GM23338 (cell line): ENCODE measurements at regions not wholly inside any gene's neighbourhood (a gene's known extent, or its start where the extent isn't known, plus 50 kb on each side); places are given as distances from the start of the nearest gene placed in this dataset.
A peak's percentile ranks its signal among the peaks of the same experiment; 100 is the strongest.

Experiments used
- ATAC-seq: fragments of 200-7000 bp; cut with Tn5 transposase; 3 replicates; pipeline ENCODE4 v1.9.1; 2020
- DNase-seq: peaks from one replicate; pipeline ENCODE4 v3.0.0-alpha.2; 2015; ENCODE audit warnings: low spot score
- H2AFZ ChIP-seq: fragments of 200-600 bp; sonication (generic); 2 replicates; pipeline ENCODE4 v1.8.0; 2016; ENCODE audit warnings: antibody characterized with exemption, mild to moderate bottlenecking, moderate library complexity
- H3F3A ChIP-seq: fragments of 200-600 bp; sonication (generic); replicated peaks from 2 replicates; pipeline ENCODE4 v1.8.0; 2017; ENCODE audit warnings: antibody characterized with exemption, mixed run types, low read depth
- H3K27ac ChIP-seq: fragments of 200-600 bp; sonication (generic); 2 replicates; pipeline ENCODE4 v1.6.1; 2016; ENCODE audit warnings: low read depth
- H3K27me3 ChIP-seq: fragments of 200-600 bp; sonication (generic); 2 replicates; pipeline ENCODE4 v1.8.0; 2016; ENCODE audit warnings: mild to moderate bottlenecking, mixed run types, moderate library complexity; ENCODE audit not compliant: insufficient read depth
- H3K36me3 ChIP-seq: fragments of 200-600 bp; sonication (generic); 2 replicates; pipeline ENCODE4 v1.8.0; 2016; ENCODE audit warnings: mild to moderate bottlenecking; ENCODE audit not compliant: insufficient read depth
- H3K4me1 ChIP-seq: fragments of 200-600 bp; sonication (generic); 2 replicates; pipeline ENCODE4 v1.8.0; 2016; ENCODE audit warnings: mild to moderate bottlenecking, moderate library complexity; ENCODE audit not compliant: insufficient read depth
- H3K4me2 ChIP-seq: fragments of 200-600 bp; sonication (generic); 2 replicates; pipeline ENCODE4 v1.7.1; 2017; ENCODE audit warnings: mixed run types
- H3K4me3 ChIP-seq: fragments of 200-600 bp; sonication (generic); 2 replicates; pipeline ENCODE4 v1.6.1; 2016; ENCODE audit warnings: mixed run types
- H3K79me2 ChIP-seq: fragments of 200-600 bp; sonication (generic); replicated peaks from 2 replicates; pipeline ENCODE4 v1.8.0; 2017; ENCODE audit warnings: mild to moderate bottlenecking; ENCODE audit not compliant: insufficient read depth
- H3K9me2 ChIP-seq: fragments of 200-600 bp; sonication (generic); 2 replicates; pipeline ENCODE4 v1.8.0; 2017; ENCODE audit not compliant: insufficient read depth
- H4K20me1 ChIP-seq: fragments of 200-600 bp; sonication (generic); replicated peaks from 2 replicates; pipeline ENCODE4 v1.8.0; 2017; ENCODE audit warnings: mild to moderate bottlenecking; ENCODE audit not compliant: insufficient read depth
- H3K27ac Mint-ChIP-seq: 2 replicates; pipeline ENCODE4 v1.8.0; 2020; ENCODE audit warnings: inconsistent platforms, mild to moderate bottlenecking, moderate library complexity, mixed read lengths
- H3K27me3 Mint-ChIP-seq: 3 replicates; pipeline ENCODE4 v1.8.0; 2022; ENCODE audit warnings: low read depth, mild to moderate bottlenecking, moderate library complexity, mixed read lengths, inconsistent platforms; ENCODE audit not compliant: insufficient read depth, poor library complexity
- H3K36me3 Mint-ChIP-seq: 3 replicates; pipeline ENCODE4 v1.8.0; 2021; ENCODE audit warnings: low read depth, mild to moderate bottlenecking, inconsistent platforms, moderate library complexity, mixed read lengths
- H3K4me1 Mint-ChIP-seq: 3 replicates; pipeline ENCODE4 v1.8.0; 2020; ENCODE audit warnings: mild to moderate bottlenecking, inconsistent platforms, mixed read lengths
- H3K4me3 Mint-ChIP-seq: 3 replicates; pipeline ENCODE4 v1.8.0; 2021; ENCODE audit warnings: moderate library complexity, mild to moderate bottlenecking, inconsistent platforms, mixed read lengths
- H3K9me3 Mint-ChIP-seq: 3 replicates; pipeline ENCODE4 v1.8.0; 2020; ENCODE audit warnings: moderate library complexity, mild to moderate bottlenecking, inconsistent platforms, mixed read lengths
- CREB1 ChIP-seq: fragments of 250-450 bp; sonication (Bioruptor Pico); IDR thresholded peaks from 2 replicates; pipeline ENCODE4 v1.5.0; 2020; ENCODE audit warnings: low read depth, mild to moderate bottlenecking, moderate library complexity
- EZH2 ChIP-seq: fragments of 200-600 bp; sonication (generic); IDR thresholded peaks from one replicate; pipeline ENCODE4 v1.8.0; 2017; ENCODE audit warnings: antibody characterized with exemption, mild to moderate bottlenecking, low read depth; ENCODE audit not compliant: unreplicated experiment
- EZH2phosphoT487 ChIP-seq: fragments of 200-600 bp; sonication (generic); IDR thresholded peaks from one replicate; pipeline ENCODE4 v1.8.1; 2018; ENCODE audit warnings: antibody characterized with exemption; ENCODE audit not compliant: unreplicated experiment
- JUNB ChIP-seq: IDR thresholded peaks from one replicate; pipeline ENCODE4 v1.6.1; 2016; ENCODE audit warnings: antibody characterized with exemption; ENCODE audit not compliant: unreplicated experiment
- NANOG ChIP-seq: IDR thresholded peaks from 2 replicates; pipeline ENCODE4 v1.6.1; 2016; ENCODE audit warnings: antibody characterized with exemption, borderline replicate concordance
- POLR2AphosphoS5 ChIP-seq: IDR thresholded peaks from 2 replicates; pipeline ENCODE4 v1.6.1; 2016; ENCODE audit warnings: antibody characterized with exemption, low read depth
- STAT1 ChIP-seq: IDR thresholded peaks from one replicate; pipeline ENCODE4 v1.6.1; 2016; ENCODE audit warnings: antibody characterized with exemption; ENCODE audit not compliant: unreplicated experiment
- ZNF114 ChIP-seq: fragments of 250-450 bp; sonication (Bioruptor Pico); IDR thresholded peaks from 2 replicates; pipeline ENCODE4 v1.5.0; 2020; ENCODE audit warnings: mild to moderate bottlenecking, moderate library complexity
- ZNF331 ChIP-seq: fragments of 250-450 bp; sonication (Bioruptor Pico); IDR thresholded peaks from 2 replicates; pipeline ENCODE4 v1.5.0; 2020; ENCODE audit warnings: low read depth, mild to moderate bottlenecking, moderate library complexity
- TF ChIP-seq, protein P1 (sequence below): IDR thresholded peaks from 2 replicates; pipeline ENCODE4 v1.6.1; 2016; ENCODE audit warnings: antibody characterized with exemption
- TF ChIP-seq, protein P2 (sequence below): fragments of 250-450 bp; sonication (Bioruptor Pico); IDR thresholded peaks from 2 replicates; pipeline ENCODE4 v1.5.0; 2020; ENCODE audit warnings: mild to moderate bottlenecking, moderate library complexity
- TF ChIP-seq, protein P3 (sequence below): IDR thresholded peaks from one replicate; pipeline ENCODE4 v1.6.1; 2018; ENCODE audit warnings: antibody characterized with exemption; ENCODE audit not compliant: unreplicated experiment
- TF ChIP-seq, protein P4 (sequence below), 2 experiments: fragments of 200-600 bp in 1 of 2; sonication (generic) in 1 of 2; conservative IDR thresholded peaks; 2 replicates each; pipeline versions ENCODE4 v1.5.1 to v1.6.1; 2016 to 2017; ENCODE audit warnings: antibody characterized with exemption in 2 of 2, low read depth in 2 of 2, mild to moderate bottlenecking in 2 of 2, moderate library complexity in 1 of 2

DNA sequence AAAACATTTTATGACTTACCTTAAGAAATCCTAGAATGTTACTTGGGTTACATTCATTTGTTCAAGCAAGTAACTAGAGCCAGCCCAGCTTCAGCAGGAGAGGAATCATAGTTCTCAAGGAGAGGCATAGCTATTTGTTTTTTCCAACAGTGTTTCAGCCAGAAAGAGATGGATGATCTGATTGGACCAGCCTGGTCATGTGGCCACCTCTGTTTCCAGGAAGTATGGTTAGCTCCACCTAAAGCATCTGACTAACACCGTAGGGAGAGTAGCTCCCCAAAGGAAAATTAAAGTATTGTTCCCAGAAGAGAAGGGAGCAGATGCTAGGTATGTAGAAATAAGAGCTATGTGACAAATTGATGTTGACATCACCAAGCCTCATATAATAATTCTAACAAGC, 417.1 kb downstream of the TAFA4 start:
- Histone ChIP-seq H3K27ac (no peak overlapping the region), H3K4me3 (no peak overlapping the region), H3K4me2 (no peak overlapping the region), H3K36me3 (no peaks in the 10 kb centered on the region), H3K4me1 (no peaks in the 10 kb centered on the region), H3K27me3 (no peaks in the 10 kb centered on the region), H3K9me2 (peaks cover 9% of the 10 kb centered on the region; the same call in 1 of the 2 replicates), H3F3A (no peaks in the 10 kb centered on the region), H3K79me2 (no peaks in the 10 kb centered on the region), H2AFZ (peak overlapping the region; percentile 76; the same call in 1 of the 2 replicates), H4K20me1 (no peaks in the 10 kb centered on the region)
- Mint-ChIP-seq H3K9me3 (no peaks in the 10 kb centered on the region; the same call in 2 of the 3 replicates), H3K27me3 (no peaks in the 10 kb centered on the region), H3K36me3 (no peaks in the 10 kb centered on the region), H3K4me1 (no peaks in the 10 kb centered on the region), H3K27ac (no peak overlapping the region), H3K4me3 (no peak overlapping the region)
- no peak for ATAC-seq
- TF ChIP-seq CREB1 = no peak
- TF ChIP-seq EZH2phosphoT487 = no peak
- TF ChIP-seq, protein P1, sequence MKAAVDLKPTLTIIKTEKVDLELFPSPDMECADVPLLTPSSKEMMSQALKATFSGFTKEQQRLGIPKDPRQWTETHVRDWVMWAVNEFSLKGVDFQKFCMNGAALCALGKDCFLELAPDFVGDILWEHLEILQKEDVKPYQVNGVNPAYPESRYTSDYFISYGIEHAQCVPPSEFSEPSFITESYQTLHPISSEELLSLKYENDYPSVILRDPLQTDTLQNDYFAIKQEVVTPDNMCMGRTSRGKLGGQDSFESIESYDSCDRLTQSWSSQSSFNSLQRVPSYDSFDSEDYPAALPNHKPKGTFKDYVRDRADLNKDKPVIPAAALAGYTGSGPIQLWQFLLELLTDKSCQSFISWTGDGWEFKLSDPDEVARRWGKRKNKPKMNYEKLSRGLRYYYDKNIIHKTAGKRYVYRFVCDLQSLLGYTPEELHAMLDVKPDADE = no peak
- no peak for TF ChIP-seq ZNF114
- TF ChIP-seq, protein P2, sequence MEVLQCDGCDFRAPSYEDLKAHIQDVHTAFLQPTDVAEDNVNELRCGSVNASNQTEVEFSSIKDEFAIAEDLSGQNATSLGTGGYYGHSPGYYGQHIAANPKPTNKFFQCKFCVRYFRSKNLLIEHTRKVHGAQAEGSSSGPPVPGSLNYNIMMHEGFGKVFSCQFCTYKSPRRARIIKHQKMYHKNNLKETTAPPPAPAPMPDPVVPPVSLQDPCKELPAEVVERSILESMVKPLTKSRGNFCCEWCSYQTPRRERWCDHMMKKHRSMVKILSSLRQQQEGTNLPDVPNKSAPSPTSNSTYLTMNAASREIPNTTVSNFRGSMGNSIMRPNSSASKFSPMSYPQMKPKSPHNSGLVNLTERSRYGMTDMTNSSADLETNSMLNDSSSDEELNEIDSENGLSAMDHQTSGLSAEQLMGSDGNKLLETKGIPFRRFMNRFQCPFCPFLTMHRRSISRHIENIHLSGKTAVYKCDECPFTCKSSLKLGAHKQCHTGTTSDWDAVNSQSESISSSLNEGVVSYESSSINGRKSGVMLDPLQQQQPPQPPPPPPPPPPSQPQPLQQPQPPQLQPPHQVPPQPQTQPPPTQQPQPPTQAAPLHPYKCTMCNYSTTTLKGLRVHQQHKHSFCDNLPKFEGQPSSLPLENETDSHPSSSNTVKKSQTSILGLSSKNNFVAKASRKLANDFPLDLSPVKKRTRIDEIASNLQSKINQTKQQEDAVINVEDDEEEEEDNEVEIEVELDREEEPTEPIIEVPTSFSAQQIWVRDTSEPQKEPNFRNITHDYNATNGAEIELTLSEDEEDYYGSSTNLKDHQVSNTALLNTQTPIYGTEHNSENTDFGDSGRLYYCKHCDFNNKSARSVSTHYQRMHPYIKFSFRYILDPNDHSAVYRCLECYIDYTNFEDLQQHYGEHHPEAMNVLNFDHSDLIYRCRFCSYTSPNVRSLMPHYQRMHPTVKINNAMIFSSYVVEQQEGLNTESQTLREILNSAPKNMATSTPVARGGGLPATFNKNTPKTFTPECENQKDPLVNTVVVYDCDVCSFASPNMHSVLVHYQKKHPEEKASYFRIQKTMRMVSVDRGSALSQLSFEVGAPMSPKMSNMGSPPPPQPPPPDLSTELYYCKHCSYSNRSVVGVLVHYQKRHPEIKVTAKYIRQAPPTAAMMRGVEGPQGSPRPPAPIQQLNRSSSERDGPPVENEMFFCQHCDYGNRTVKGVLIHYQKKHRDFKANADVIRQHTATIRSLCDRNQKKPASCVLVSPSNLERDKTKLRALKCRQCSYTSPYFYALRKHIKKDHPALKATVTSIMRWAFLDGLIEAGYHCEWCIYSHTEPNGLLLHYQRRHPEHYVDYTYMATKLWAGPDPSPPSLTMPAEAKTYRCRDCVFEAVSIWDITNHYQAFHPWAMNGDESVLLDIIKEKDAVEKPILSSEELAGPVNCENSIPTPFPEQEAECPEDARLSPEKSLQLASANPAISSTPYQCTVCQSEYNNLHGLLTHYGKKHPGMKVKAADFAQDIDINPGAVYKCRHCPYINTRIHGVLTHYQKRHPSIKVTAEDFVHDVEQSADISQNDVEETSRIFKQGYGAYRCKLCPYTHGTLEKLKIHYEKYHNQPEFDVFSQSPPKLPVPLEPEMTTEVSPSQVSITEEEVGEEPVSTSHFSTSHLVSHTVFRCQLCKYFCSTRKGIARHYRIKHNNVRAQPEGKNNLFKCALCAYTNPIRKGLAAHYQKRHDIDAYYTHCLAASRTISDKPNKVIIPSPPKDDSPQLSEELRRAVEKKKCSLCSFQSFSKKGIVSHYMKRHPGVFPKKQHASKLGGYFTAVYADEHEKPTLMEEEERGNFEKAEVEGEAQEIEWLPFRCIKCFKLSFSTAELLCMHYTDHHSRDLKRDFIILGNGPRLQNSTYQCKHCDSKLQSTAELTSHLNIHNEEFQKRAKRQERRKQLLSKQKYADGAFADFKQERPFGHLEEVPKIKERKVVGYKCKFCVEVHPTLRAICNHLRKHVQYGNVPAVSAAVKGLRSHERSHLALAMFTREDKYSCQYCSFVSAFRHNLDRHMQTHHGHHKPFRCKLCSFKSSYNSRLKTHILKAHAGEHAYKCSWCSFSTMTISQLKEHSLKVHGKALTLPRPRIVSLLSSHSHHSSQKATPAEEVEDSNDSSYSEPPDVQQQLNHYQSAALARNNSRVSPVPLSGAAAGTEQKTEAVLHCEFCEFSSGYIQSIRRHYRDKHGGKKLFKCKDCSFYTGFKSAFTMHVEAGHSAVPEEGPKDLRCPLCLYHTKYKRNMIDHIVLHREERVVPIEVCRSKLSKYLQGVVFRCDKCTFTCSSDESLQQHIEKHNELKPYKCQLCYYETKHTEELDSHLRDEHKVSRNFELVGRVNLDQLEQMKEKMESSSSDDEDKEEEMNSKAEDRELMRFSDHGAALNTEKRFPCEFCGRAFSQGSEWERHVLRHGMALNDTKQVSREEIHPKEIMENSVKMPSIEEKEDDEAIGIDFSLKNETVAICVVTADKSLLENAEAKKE (CRISPR knock-in tag) = no peak
- TF ChIP-seq STAT1 = no peak
- TF ChIP-seq NANOG = no peak
- no peak for TF ChIP-seq EZH2
- TF ChIP-seq, protein P3, sequence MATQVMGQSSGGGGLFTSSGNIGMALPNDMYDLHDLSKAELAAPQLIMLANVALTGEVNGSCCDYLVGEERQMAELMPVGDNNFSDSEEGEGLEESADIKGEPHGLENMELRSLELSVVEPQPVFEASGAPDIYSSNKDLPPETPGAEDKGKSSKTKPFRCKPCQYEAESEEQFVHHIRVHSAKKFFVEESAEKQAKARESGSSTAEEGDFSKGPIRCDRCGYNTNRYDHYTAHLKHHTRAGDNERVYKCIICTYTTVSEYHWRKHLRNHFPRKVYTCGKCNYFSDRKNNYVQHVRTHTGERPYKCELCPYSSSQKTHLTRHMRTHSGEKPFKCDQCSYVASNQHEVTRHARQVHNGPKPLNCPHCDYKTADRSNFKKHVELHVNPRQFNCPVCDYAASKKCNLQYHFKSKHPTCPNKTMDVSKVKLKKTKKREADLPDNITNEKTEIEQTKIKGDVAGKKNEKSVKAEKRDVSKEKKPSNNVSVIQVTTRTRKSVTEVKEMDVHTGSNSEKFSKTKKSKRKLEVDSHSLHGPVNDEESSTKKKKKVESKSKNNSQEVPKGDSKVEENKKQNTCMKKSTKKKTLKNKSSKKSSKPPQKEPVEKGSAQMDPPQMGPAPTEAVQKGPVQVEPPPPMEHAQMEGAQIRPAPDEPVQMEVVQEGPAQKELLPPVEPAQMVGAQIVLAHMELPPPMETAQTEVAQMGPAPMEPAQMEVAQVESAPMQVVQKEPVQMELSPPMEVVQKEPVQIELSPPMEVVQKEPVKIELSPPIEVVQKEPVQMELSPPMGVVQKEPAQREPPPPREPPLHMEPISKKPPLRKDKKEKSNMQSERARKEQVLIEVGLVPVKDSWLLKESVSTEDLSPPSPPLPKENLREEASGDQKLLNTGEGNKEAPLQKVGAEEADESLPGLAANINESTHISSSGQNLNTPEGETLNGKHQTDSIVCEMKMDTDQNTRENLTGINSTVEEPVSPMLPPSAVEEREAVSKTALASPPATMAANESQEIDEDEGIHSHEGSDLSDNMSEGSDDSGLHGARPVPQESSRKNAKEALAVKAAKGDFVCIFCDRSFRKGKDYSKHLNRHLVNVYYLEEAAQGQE = no peak
- TF ChIP-seq, protein P4, sequence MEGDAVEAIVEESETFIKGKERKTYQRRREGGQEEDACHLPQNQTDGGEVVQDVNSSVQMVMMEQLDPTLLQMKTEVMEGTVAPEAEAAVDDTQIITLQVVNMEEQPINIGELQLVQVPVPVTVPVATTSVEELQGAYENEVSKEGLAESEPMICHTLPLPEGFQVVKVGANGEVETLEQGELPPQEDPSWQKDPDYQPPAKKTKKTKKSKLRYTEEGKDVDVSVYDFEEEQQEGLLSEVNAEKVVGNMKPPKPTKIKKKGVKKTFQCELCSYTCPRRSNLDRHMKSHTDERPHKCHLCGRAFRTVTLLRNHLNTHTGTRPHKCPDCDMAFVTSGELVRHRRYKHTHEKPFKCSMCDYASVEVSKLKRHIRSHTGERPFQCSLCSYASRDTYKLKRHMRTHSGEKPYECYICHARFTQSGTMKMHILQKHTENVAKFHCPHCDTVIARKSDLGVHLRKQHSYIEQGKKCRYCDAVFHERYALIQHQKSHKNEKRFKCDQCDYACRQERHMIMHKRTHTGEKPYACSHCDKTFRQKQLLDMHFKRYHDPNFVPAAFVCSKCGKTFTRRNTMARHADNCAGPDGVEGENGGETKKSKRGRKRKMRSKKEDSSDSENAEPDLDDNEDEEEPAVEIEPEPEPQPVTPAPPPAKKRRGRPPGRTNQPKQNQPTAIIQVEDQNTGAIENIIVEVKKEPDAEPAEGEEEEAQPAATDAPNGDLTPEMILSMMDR (conservative IDR thresholded peaks at IDR 0.05; ENCODE audit: low read depth in 2 of 2) = no peak
- no peak for TF ChIP-seq JUNB
- TF ChIP-seq POLR2AphosphoS5 = no peak
- no peak for TF ChIP-seq ZNF331 (CRISPR knock-in tag)
- no peak for DNase-seq
